Epithelial cell of esophagus (primary cell): ENCODE measurements at regions not wholly inside any gene's neighbourhood (a gene's known extent, or its start where the extent isn't known, plus 50 kb on each side); places are given as distances from the start of the nearest gene placed in this dataset.
A peak's percentile ranks its signal among the peaks of the same experiment; 100 is the strongest.

Experiments
- DNase-seq: peaks from one replicate; pipeline ENCODE4 v3.0.0; 2010; ENCODE audit warnings: low read depth
- H3K4me3 ChIP-seq: 2 replicates; pipeline ENCODE4 v1.5.1; 2011; ENCODE audit warnings: mild to moderate bottlenecking, low read length, control low read depth
- CTCF ChIP-seq: IDR thresholded peaks from 2 replicates; pipeline ENCODE4 v1.5.1; 2011; ENCODE audit warnings: low read depth, mild to moderate bottlenecking, low read length, control low read depth, inconsistent platforms; ENCODE audit not compliant: insufficient read depth; ENCODE audit errors: missing control alignments

- TF ChIP-seq CTCF, result no peak
- DNase-seq, result peak; percentile 7
- no peak overlapping the region for H3K4me3 ChIP-seq
Measured at GRCh38 chr15:72857331-72858063, 73.9 kb upstream of the ADPGK start.

GRCh38 chr15:72856549-72857040 lies 73.0 kb upstream of the ADPGK start:
- no peak for TF ChIP-seq CTCF
- H3K4me3 ChIP-seq, result no peak overlapping the region
- DNase-seq, result peak; percentile 8

- no peak for DNase-seq
- TF ChIP-seq CTCF, result no peak
Measured at GRCh38 chr15:72855791-72856190, 72.2 kb upstream of the ADPGK start.

GRCh38 chr15:72852273-72852672 lies 68.7 kb upstream of the ADPGK start:
- TF ChIP-seq CTCF, result no peak
- DNase-seq, result no peak
- no peak overlapping the region for H3K4me3 ChIP-seq

More at GRCh38 chr15:72855791-72856190, 72.2 kb upstream of the ADPGK start:
- H3K4me3 ChIP-seq, result no peak overlapping the region

- TF ChIP-seq CTCF, result no peak
- H3K4me3 ChIP-seq, result no peak overlapping the region
- DNase-seq, result no peak
Measured at GRCh38 chr15:72851586-72851985, 68.0 kb upstream of the ADPGK start.

GRCh38 chr15:72850833-72851232 lies 67.3 kb upstream of the ADPGK start:
- no peak for TF ChIP-seq CTCF
- no peak for DNase-seq
- H3K4me3 ChIP-seq, result no peak overlapping the region

GRCh38 chr15:72847806-72848205 lies 64.2 kb upstream of the ADPGK start:
- TF ChIP-seq CTCF, result no peak
- DNase-seq, result no peak

More at GRCh38 chr15:72847806-72848205, 64.2 kb upstream of the ADPGK start:
- no peak overlapping the region for H3K4me3 ChIP-seq
